ENCODE measurements at regions not wholly inside any gene's neighbourhood (a gene's known extent, or its start where the extent isn't known, plus 50 kb on each side); places are given as distances from the start of the nearest gene placed in this dataset.

DNA sequence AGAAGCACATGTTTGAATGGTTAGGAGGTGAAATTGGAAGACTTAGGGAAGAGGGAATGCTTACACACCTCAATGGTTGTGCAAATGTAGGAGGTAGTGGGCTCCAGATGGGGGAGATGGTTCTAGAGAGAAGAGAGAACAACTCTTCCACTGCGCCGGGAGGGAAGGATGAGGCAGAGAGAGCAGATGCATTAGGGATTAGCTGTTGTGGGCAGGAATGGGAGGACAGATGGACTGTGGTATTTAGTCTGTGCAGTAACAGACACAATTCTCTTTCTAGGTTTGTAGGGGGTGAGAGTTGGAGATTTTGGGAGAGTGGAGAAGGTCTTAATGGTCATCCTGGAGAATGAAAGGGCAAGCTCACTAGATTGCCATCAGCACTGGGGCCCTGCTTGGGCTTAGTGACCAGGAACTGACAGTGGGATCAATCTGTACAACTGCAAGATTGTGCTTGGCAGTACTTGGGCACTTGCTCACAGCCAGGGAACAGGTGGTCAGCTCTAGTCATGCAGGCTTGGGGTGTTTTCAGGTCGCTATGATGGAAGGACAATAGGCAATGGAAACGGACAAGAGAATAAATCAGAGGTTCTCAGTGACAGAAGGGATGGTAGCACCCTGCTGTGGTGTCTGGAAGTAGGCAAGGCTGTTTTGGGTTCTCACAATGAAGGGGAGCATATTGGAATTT is 182.0 kb upstream of the MYLIP start:
- TF ChIP-seq, protein P1, sequence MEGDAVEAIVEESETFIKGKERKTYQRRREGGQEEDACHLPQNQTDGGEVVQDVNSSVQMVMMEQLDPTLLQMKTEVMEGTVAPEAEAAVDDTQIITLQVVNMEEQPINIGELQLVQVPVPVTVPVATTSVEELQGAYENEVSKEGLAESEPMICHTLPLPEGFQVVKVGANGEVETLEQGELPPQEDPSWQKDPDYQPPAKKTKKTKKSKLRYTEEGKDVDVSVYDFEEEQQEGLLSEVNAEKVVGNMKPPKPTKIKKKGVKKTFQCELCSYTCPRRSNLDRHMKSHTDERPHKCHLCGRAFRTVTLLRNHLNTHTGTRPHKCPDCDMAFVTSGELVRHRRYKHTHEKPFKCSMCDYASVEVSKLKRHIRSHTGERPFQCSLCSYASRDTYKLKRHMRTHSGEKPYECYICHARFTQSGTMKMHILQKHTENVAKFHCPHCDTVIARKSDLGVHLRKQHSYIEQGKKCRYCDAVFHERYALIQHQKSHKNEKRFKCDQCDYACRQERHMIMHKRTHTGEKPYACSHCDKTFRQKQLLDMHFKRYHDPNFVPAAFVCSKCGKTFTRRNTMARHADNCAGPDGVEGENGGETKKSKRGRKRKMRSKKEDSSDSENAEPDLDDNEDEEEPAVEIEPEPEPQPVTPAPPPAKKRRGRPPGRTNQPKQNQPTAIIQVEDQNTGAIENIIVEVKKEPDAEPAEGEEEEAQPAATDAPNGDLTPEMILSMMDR (tag by site-specific recombination; IDR thresholded peaks at IDR 0.05), result no peak
- TF ChIP-seq ZBTB7A (tag by site-specific recombination; IDR thresholded peaks at IDR 0.05; ENCODE audit: low read depth), result no peak
- TF ChIP-seq, protein P2, sequence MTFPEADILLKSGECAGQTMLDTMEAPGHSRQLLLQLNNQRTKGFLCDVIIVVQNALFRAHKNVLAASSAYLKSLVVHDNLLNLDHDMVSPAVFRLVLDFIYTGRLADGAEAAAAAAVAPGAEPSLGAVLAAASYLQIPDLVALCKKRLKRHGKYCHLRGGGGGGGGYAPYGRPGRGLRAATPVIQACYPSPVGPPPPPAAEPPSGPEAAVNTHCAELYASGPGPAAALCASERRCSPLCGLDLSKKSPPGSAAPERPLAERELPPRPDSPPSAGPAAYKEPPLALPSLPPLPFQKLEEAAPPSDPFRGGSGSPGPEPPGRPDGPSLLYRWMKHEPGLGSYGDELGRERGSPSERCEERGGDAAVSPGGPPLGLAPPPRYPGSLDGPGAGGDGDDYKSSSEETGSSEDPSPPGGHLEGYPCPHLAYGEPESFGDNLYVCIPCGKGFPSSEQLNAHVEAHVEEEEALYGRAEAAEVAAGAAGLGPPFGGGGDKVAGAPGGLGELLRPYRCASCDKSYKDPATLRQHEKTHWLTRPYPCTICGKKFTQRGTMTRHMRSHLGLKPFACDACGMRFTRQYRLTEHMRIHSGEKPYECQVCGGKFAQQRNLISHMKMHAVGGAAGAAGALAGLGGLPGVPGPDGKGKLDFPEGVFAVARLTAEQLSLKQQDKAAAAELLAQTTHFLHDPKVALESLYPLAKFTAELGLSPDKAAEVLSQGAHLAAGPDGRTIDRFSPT (tag by site-specific recombination; IDR thresholded peaks at IDR 0.05), result no peak
- TF ChIP-seq ZNF19 (tag by site-specific recombination; IDR thresholded peaks at IDR 0.05; ENCODE audit: low read depth), result no peak
- no peak for TF ChIP-seq KLF1 (tag by site-specific recombination; IDR thresholded peaks at IDR 0.05)
- TF ChIP-seq ZNF548 (tag by site-specific recombination; IDR thresholded peaks at IDR 0.05), result no peak
- TF ChIP-seq, protein P3, sequence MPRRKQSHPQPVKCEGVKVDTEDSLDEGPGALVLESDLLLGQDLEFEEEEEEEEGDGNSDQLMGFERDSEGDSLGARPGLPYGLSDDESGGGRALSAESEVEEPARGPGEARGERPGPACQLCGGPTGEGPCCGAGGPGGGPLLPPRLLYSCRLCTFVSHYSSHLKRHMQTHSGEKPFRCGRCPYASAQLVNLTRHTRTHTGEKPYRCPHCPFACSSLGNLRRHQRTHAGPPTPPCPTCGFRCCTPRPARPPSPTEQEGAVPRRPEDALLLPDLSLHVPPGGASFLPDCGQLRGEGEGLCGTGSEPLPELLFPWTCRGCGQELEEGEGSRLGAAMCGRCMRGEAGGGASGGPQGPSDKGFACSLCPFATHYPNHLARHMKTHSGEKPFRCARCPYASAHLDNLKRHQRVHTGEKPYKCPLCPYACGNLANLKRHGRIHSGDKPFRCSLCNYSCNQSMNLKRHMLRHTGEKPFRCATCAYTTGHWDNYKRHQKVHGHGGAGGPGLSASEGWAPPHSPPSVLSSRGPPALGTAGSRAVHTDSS (tag by site-specific recombination; IDR thresholded peaks at IDR 0.05), result no peak
- TF ChIP-seq, protein P4, sequence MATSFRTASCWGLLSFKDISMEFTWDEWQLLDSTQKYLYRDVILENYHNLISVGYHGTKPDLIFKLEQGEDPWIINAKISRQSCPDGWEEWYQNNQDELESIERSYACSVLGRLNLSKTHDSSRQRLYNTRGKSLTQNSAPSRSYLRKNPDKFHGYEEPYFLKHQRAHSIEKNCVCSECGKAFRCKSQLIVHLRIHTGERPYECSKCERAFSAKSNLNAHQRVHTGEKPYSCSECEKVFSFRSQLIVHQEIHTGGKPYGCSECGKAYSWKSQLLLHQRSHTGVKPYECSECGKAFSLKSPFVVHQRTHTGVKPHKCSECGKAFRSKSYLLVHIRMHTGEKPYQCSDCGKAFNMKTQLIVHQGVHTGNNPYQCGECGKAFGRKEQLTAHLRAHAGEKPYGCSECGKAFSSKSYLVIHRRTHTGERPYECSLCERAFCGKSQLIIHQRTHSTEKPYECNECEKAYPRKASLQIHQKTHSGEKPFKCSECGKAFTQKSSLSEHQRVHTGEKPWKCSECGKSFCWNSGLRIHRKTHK (tag by site-specific recombination; IDR thresholded peaks at IDR 0.05), result no peak
- TF ChIP-seq HOXD13 (CRISPR knock-in tag; IDR thresholded peaks at IDR 0.05; ENCODE audit: borderline replicate concordance), result no peak
- no peak for TF ChIP-seq ZNF354C (tag by site-specific recombination; IDR thresholded peaks at IDR 0.05; ENCODE audit: borderline replicate concordance, low read depth)
- no peak for TF ChIP-seq ZNF302 (tag by site-specific recombination; IDR thresholded peaks at IDR 0.05; ENCODE audit: low read depth)
